ENCODE measurements at regions not wholly inside any gene's neighbourhood (a gene's known extent, or its start where the extent isn't known, plus 50 kb on each side); places are given as distances from the start of the nearest gene placed in this dataset.

DNA sequence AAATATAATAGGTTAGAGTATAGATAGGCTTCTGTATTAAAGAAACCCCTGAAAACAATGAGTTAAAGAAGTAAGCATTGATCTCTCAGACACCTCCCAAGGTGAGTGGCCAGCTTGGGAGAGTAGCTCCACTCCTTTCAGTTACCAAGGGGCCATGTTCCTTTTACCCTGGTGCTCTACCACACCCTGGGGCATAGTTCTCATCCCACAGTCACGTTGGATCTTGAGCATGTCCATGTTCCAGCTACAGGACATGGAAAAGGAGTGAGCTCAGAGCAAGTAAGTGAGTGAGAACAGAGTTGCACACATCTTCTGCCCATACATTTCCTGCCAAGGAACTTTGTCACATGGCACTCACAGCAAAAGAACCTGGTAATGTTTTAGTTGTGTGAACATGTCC is 325.9 kb upstream of the SLC39A10 start:
- no peak for TF ChIP-seq YY1 (IDR thresholded peaks at IDR 0.05; ENCODE audit: low read depth)
- TF ChIP-seq EP300 (IDR thresholded peaks at IDR 0.05; ENCODE audit: borderline replicate concordance), result no peak
- TF ChIP-seq, protein P1, sequence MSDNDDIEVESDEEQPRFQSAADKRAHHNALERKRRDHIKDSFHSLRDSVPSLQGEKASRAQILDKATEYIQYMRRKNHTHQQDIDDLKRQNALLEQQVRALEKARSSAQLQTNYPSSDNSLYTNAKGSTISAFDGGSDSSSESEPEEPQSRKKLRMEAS (IDR thresholded peaks at IDR 0.05), result no peak
- TF ChIP-seq, protein P2, sequence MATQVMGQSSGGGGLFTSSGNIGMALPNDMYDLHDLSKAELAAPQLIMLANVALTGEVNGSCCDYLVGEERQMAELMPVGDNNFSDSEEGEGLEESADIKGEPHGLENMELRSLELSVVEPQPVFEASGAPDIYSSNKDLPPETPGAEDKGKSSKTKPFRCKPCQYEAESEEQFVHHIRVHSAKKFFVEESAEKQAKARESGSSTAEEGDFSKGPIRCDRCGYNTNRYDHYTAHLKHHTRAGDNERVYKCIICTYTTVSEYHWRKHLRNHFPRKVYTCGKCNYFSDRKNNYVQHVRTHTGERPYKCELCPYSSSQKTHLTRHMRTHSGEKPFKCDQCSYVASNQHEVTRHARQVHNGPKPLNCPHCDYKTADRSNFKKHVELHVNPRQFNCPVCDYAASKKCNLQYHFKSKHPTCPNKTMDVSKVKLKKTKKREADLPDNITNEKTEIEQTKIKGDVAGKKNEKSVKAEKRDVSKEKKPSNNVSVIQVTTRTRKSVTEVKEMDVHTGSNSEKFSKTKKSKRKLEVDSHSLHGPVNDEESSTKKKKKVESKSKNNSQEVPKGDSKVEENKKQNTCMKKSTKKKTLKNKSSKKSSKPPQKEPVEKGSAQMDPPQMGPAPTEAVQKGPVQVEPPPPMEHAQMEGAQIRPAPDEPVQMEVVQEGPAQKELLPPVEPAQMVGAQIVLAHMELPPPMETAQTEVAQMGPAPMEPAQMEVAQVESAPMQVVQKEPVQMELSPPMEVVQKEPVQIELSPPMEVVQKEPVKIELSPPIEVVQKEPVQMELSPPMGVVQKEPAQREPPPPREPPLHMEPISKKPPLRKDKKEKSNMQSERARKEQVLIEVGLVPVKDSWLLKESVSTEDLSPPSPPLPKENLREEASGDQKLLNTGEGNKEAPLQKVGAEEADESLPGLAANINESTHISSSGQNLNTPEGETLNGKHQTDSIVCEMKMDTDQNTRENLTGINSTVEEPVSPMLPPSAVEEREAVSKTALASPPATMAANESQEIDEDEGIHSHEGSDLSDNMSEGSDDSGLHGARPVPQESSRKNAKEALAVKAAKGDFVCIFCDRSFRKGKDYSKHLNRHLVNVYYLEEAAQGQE (IDR thresholded peaks at IDR 0.05; ENCODE audit: low read depth), result no peak
